ENCODE measurements at regions not wholly inside any gene's neighbourhood (a gene's known extent, or its start where the extent isn't known, plus 50 kb on each side); places are given as distances from the start of the nearest gene placed in this dataset.
A peak's percentile ranks its signal among the peaks of the same experiment; 100 is the strongest.

DNA sequence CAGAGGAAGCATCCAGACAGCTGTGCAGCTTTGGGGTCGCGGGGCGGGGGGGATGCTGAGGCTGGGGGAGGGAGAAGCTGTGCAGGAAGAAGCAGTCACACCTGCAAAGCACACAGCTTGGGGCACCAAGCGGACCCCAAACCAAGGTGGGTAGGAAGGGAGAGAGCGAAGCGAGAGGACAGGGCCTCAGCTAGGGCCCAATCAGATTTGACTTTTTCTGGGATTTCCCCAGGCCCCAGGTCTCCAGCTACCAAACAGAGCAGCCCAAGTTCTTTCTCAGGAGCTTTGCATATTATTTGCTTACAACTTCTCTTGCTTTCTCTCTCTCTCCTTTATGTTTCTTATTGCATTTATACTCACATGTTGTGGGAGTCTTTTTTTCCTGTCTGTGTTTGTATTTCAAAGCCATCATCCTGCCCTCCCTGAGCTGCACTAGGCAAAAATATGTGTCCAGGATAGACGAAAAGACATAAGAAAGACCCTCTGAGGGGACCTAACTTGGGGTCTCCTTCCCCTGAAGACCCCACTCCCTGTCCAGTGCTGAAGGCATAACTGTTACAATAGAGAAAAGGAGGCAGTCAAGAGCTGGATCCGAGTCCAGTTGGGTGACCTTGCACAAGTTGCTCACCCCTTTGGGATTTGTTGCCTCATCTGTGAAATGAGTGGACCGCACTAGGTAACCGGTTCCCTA, 50.6 kb upstream of the SMNDC1 start:
- DNase-seq (ENCODE audit: low read depth), result no peak

DNA sequence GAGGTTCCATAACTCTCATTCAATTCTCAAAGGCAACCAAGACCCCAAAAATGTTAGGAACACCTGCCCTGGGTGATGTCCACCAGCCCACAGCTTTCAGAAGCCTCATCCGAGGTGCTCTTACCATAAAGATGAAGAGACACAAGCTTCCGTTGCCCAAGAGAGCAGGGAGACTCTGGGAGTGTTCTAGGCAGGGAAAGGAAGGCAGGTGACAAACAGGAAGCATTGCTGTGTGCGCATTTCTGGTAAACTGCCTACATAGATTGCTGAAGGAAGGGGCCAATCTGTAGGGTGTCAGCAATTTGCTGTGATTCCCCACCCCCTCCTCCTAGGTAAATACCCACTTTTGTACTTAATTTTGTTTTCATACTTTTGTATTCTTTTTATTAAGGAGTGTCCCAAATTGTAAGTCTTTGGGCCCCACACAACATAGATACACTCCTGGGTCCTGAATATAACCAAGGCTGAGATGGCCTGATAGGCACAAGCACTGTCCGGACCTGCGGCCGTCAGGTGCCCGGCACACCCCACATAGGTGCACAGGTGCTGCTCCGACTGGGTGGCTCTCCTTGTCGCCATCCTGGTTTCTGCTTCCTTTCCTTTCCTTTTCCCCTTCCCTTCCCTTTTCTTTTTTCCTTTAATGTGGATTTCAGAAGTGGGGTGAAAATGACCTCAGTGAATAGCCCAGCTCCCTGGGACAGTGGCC, 51.4 kb upstream of the SMNDC1 start:
- no peak for DNase-seq (ENCODE audit: low read depth)

DNA sequence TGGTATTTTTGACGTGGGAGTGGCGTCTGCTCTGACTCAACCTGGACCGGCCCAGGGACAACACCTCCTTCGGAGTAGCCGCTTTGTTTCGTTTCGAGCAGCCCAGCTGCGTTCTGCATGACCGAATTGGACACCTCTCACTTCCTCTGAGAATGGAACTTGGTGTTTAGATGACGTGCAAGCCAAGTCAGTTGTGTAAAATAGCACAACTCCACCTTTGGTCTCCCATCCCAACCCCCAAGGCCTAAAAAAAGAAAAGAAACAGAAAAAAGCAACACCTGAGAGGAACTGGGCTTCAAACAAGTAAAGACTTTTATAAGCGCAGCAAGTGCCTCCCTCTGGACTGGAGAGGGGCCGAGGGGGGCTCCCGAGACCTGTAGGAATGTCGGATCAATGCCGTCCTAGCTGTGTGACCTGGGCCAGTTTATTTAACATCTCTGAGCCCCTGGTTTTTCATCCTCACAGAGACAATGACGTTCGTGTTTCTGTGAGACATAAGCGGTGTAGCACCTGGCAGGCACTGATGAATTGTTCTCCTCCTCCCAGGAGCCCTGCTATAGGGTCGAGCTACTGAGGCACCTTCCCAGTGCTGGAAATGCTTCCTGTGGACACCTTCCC, 52.0 kb upstream of the SMNDC1 start:
- no peak for DNase-seq (ENCODE audit: low read depth)

DNA sequence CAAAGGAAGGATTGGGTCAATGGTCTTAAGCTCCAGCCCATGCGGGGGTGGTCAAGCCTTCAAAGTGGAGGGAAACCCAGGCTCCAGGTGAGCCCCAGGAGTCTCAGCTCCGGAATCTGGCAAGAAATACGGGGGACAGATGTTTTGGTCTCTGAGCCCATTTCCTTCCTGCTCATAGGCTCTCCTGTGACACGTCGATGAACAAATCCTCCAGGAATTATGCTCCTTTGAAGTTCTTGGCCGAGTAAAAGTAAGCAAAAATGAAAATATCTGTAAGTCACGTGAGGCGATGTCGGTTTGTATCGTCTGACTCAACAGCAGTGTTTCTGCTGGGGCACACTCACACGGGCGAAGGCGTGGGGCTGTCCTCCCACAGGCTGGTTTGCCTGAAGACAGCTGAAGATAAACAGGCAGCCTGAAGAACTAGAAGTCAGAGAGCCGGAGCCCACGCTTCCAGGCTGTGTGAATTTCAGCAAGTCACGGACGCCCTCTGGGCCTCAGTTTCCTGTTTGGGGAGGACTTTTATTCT, 52.6 kb upstream of the SMNDC1 start:
- peak; percentile 64 for DNase-seq (ENCODE audit: low read depth)

DNA sequence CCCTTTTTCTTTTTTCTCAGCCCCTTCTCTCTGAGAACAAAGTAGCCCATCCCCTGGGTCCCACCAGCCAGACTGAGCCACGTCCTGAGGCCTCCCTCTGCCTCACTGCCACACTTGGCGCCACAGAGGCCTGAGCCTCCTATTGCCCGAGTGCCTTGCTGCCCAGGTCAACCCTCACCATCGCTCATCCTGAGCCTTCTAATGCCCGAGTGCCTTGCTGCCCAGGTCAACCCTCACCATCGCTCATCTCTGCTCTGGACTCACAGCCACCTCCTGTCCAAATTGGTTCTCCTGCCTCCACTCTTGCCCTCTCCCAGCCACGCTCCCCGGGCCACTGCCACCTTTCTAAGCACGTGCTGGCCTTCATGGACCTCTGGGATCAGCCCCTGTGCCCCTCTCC, 53.2 kb upstream of the SMNDC1 start:
- no peak for DNase-seq (ENCODE audit: low read depth)

DNA sequence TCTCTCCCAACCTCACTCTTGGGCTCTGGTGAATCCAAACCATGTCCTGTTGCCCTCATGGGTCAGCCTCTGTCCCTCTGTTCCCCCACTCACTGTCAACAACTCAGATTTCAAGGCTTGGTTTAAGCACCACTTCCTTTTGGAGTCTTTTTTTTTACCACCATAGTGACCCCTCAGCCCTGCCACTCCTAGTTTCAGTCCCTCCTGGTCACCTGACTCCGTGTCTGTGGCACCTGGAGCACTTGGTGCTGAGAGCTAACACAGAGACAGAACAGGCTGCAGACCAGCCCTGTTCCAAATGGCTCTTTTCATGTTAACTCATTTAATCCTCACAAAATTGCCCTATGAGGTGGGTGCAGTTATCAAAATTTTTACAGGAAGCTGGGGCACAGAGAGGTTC, 53.6 kb upstream of the SMNDC1 start:
- DNase-seq (ENCODE audit: low read depth), result no peak

DNA sequence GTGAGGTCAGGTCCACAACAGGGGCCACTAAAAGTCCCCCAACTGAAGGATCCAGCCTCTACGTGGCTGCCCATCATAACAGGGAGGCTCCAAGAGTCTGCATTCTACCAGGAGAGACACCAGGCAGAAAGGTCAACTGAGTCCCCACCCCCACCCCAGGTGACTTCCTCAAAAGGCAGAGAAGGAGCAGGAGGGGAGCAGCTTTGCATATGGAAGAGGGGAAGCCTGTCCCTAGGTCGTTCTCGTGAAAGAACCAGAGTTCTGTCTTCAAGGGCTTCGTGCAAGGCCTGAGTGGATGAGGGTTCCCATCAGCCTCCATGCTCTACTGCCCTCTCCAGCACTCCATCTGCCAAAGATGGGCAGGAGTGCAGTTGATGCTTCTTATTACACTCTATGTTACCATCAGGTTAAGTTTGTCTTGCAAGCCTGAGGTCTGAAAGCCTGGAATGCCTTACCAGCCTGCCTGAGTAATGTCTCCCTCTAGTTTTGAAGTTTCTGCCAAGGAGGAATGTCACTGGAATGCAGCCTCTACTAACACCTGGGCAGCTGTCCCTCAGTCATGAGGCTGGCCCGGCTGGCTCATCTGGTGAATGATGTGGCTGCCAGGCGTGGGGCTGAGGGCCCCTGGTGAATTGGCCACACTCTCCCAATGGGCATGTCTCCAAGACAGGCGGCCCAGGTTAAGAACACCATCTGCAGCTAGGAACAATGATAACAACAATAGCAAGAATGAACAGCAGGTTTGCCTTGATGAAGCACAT, 54.3 kb upstream of the SMNDC1 start:
- DNase-seq (ENCODE audit: low read depth), result peak; percentile 55

DNA sequence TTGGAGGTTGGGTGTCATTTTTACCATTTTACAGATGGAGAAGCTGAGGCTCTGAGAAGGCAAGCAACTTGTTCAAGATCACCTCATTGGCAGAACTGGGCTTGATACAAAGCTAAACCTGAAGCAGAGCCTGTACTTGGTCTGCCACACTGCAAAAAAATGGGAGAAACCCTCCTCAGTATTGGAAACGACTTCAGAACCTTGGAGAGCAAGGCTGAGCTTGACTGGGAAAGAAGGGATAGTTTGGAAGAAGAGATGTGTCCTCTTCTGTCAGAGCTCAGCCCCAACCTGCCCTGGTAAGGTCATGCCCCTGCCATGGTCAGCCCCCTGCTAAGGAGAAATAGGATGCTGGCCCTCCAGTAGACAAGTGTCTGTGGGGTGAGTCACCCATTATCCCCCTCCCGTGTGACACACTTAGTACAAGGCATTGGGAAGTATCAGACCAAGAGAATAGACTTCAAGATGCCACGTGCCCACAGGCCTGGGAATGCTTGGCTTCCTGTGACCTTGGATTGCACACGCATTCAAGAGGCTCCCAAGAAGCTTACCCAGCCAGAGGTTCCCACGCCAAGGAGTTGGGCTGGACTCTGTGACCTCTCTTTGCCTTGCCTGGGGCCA, 56.2 kb upstream of the SMNDC1 start:
- no peak for DNase-seq (ENCODE audit: low read depth)

DNA sequence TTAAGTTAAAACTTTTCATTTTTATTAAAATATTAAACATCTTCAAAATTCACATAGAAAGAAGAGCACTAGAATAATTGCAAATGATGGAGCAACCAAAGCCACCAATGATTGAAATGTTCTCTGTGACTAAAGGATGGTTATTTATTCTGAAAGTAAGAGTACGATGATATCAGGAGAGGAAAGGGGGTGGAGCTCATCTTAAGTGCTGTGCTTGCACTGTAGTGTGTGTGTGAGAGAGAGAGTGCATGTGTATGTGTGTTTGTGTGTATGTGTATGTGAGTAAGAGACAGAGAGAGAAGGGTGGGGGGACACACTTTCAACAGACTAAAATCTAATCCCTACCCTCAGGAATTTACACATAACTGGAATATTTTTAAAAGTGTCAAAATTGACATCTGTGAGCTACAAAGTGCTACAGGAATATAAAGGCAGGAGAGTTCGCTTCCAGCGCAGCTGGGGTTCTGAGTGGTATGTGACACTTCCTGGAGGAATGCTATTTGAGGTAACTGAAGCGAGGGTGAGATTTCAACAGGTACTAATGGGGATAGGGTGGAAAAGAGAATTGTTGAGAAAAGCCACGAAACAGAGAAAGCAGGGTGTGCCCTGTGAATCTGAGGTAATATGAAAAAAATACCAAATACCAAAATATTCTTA, 57.2 kb upstream of the SMNDC1 start:
- DNase-seq (ENCODE audit: low read depth), result no peak

DNA sequence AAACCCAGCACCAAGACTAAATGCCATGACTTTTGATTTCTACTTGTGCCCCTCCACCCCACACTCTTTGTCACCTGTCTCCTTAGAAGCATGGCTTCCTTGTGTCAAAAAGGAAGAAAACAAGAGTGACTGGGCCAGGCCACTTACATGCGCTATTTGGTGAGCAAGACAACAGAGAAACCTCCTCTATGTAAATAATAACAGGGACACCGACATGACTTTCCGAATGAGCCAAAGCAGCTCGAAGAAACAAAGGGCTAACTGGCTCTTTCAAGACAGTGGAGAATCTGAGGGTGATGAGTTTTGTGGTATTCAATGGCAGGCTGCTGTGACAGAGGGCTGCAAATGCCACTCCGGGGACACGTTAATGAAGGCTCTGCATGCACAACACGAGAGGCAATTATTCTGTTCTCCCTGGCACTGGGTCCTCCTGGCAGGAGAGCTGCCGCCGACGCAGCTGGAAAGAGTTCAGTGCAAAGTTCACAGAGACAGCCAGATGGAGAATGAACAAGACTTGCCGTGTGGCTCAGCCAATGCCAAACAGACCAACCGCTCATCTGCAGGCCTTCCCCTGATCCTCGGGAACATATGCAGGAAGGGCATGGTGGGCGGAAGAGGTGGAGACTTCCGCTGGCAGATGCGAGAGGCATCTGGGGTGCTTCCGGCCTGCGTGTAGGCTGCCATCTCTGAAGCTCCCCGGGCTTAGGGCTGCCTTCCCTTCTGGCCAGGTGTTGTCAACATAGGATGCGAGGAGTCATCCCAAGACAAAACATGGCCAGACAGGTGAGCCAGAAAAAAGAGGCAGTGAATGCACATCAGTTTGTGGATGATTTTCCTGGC, 59.1 kb upstream of the SMNDC1 start:
- no peak for DNase-seq (ENCODE audit: low read depth)

DNA sequence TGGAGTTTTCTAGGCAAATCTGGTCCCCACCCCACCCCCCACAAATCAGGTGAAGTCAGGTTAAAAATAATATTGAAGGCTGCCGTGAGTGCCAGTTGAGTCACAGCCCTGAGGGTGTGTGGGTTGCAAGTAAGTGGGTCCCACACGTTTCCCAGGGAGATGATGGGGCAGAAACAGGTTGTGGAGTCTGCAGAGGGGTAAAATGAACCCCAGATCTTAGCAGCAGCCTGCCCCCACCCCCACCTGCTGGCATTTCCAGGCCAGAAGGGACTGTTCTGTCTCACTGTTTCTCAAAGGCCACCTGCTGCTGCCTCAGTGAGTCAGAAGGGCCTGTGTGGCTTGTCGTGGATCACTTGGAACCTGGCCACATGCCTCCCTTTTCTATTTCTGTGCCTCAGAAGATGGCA, 59.8 kb upstream of the SMNDC1 start:
- peak; percentile 85 for DNase-seq (ENCODE audit: low read depth)

DNA sequence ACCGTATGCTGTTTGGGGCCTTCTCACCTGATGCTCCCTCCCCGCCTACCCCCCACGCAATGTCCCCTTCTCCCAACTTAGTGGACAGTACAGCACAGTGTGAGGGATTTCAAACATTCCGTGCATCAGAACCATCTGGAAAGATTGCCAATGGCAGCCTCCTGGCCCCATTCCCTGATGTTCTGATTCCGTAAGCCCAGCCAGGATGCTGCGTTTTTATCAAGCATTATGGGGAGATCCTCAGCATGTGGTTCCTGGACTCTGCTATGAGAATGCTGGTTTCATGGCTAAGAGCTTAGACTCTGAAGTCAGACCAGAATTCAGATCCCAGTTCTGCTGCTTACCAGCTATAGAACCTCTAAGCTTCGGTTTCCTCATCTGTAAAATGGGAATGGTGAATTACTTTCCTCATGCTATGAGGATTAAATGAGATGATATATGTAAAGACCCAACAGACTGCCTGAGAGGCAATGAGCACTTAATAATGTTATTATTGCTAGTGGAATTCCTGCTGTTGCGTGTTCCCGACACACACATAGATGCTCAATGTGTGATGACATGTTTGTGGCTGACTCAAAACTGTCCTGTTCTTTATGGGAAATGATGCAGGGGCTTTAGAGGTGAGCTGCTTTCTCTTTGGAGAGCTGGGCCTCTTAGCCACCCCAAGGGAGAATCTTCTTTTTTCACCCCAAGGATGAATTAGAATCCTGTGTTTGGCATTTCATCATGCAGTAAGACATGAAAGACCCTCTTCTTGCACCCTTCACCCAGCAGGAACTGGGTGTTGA, 60.8 kb upstream of the SMNDC1 start:
- no peak for DNase-seq (ENCODE audit: low read depth)

DNA sequence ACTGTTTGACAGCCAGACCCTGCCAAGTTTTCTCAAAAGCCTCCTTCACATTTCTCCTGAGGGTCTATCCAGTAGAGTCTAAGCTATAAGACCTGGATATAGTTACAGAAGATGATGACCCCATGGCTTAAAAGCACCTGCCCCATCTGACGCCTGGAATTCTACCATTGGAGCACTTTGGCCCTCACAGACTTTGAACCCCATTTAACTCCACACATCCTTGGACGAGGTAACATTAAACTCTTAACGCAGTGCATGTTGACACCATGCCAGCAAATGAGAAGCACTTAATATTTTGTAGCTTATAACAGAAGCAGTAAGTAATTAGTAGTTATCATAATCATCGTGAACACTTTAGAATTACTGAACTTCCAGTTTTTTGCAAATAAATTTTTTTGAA, 61.9 kb upstream of the SMNDC1 start:
- DNase-seq (ENCODE audit: low read depth), result no peak

DNA sequence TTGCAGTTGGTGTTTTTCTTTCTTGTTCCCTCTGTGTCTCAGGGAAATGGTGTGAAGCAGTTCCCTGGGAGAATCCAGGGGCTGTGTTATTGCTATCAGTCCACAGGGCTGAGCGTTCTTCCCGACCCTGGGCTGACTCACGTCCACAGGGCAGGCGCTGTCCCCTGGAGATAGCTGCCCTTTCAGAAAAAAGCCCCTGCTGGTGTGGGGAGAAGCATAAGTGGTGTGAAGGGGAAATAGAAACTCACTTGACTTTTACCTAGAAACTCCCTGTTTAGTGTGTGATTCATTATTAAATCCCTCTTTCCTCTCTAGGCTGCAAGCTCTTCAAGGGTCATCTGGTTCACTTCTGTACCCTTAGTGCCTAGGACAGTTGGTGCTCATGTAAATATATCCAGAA, 63.3 kb upstream of the SMNDC1 start:
- DNase-seq (ENCODE audit: low read depth), result no peak

DNA sequence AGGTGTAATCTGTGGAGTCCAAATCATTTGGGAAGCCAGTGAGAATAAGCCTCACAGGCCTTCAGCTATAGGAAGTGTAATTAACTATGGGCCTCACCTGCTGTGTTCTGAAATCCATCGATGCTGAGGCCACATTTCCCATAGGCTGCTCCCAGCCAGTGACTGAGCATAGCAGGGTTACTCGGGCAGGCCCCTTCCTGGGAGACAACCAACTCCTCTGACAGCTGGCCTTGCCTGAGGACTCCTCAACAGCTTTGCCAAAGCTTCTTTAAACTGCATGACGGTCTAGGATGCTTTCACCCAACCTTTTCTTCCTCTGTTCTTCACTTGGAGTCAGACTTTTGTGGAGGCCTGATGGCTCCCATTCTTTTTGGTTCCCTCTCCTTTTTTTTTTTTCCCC, 63.8 kb upstream of the SMNDC1 start:
- peak; percentile 56 for DNase-seq (ENCODE audit: low read depth)

DNA sequence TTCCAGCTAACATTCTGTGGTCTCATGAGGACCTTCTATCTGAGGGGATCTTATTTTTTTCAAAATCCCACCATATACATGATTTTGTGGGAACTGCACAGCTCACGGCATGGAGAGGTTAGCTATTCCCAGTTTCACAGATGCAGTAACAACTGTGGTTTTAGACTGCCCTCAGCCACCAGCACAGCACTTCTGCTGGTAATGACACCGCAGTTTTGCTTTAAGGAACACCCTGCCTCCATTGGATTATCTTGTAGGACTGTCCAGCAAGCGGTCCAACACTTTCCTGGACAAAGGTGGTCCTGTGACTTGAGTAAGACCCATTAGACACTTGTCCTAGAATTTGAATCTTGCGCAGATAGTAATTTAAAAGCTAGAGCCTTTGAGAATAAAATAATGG, 65.3 kb upstream of the SMNDC1 start:
- peak; percentile 47 for DNase-seq (ENCODE audit: low read depth)

DNA sequence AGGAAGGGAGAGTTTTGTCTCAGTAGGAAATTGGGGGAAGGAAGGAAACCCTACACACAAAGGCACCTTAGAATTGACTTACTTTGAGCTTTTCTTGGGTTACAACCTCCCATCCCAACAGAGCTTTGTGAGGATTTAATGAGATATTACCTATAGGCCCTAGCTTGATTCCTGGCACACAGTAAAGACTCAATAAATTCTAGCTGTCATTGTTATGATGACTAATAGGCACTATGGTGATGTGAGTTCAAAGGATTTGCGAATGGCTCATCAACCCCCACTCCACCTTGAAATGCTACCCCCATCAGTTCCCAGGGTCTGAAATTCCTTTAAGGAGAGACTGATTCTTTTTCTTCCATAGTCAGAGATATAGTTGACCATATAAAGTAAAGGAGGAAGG, 67.9 kb upstream of the SMNDC1 start:
- no peak for DNase-seq (ENCODE audit: low read depth)

DNA sequence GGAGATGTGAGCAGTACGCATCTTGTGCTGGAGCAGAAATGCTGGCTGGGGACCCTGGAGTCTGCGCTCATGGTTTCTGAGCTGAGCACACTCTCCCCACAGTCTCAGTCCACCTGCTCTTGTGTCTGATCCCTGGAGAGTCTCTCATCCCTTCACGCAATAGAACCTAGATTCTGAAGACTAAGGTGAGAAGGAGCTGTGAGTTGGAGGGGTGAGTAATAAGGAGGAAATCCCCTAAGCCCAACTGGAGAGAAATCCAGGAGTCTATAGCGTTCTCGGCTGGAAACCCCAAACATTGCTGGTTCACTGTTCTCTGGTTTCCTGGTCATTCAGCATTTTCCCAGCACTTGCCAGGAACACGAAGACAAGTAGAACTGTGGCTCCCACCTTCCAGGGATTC, 68.3 kb upstream of the SMNDC1 start:
- no peak for DNase-seq (ENCODE audit: low read depth)
